Adrenal gland (tissue), 9 donors: ENCODE measurements at regions not wholly inside any gene's neighbourhood (a gene's known extent, or its start where the extent isn't known, plus 50 kb on each side); places are given as distances from the start of the nearest gene placed in this dataset.
"Not testable (repeated sequence)": the region's sequence is repeated elsewhere in the genome, so short reads cannot be mapped to it uniquely, and the experiment has no call there.

Experiments
- DNase-seq, 7 donors: peaks; one replicate each; pipeline ENCODE4 v3.0.0-alpha.2; 2019 to 2020
- H3K27ac ChIP-seq, 5 donors: fragments of 200-600 bp; sonication (generic) in 4 of 5; 1 replicate in 3 of 5; 2 replicates in 2 of 5; pipeline versions ENCODE4 v1.5.1 to v1.8.0; 2016 to 2020; ENCODE audit warnings: mild to moderate bottlenecking in 1 of 5
- H3K27me3 ChIP-seq: fragments of 200-600 bp; 2 replicates; pipeline ENCODE4 v1.8.0; 2021
- H3K36me3 ChIP-seq, 2 donors: fragments of 200-600 bp; replicated peaks in 1 of 2; 1 replicate in 1 of 2; 2 replicates in 1 of 2; pipeline versions ENCODE4 v1.5.1 to v1.8.0; 2018 to 2022
- H3K4me1 ChIP-seq, 2 donors: fragments of 200-600 bp; replicated peaks in 1 of 2; 1 replicate in 1 of 2; 2 replicates in 1 of 2; pipeline versions ENCODE4 v1.5.1 to v1.8.0; 2018 to 2021
- H3K4me3 ChIP-seq, 4 donors: fragments of 200-600 bp; sonication (generic) in 3 of 4; one replicate each; pipeline ENCODE4 v1.5.1; 2016 to 2018
- H3K9me3 ChIP-seq, 3 donors: fragments of 200-600 bp; sonication (generic) in 1 of 3; replicated peaks in 1 of 3; 1 replicate in 2 of 3; 2 replicates in 1 of 3; pipeline versions ENCODE4 v1.5.1 to v1.8.0; 2016 to 2021
- POLR2A ChIP-seq, 2 donors: fragments of 450-650 bp; IDR thresholded peaks; one replicate each; pipeline ENCODE4 v1.6.1; 2017; ENCODE audit warnings: antibody characterized with exemption in 2 of 2, mild to moderate bottlenecking in 2 of 2, moderate library complexity in 1 of 2
- WGBS, 4 donors: extraction: QIAGEN DNeasy Blood & Tissue Kit in 2 of 4; methylation state at CpG; one replicate each; pipeline versions ENCODE4 v1.1.5 to v1.1.7; 2013 to 2017; 5-methylcytosine and 5-hydroxymethylcytosine counted together
- intact Hi-C, 2 donors: fragments of 100-400 bp; cut with DNase I; formaldehyde crosslinking; loops; one replicate each; pipeline versions ENCODE4 v1.14.1 to v1.15.0; 2022 to 2023
- TF ChIP-seq, protein P1 (sequence below), 6 experiments: fragments of 450-650 bp in 4 of 6; fragments of 200-600 bp in 2 of 6; sonication (generic) in 1 of 6; IDR thresholded peaks; 1 replicate in 5 of 6; 2 replicates in 1 of 6; pipeline versions ENCODE4 v1.5.1 to v1.8.0; 2016 to 2021; ENCODE audit warnings: antibody characterized with exemption in 6 of 6, mild to moderate bottlenecking in 2 of 6, moderate library complexity in 1 of 6
- donor health status: healthy with polysubstance abuse.
- donor health status: Bipolar disorder and iron deficiency.
- donor health status: DM: yes; HTN: yes; CAD: no.
- donor health status: DM: no; HTN: no; CAD: no.
- donor health status: DM: no; HTN: no; CAD: no.

- Histone ChIP-seq H3K27me3 (no peaks in the 10 kb centered on the region), H3K4me1 (no peaks in the 10 kb centered on the region), H3K27ac (no peak overlapping the region), H3K36me3 (no peaks in the 10 kb centered on the region), H3K4me3 (no peak overlapping the region), H3K9me3 (no peaks in the 10 kb centered on the region)
- peak; percentile 55 to 81 (median 68) for DNase-seq
- no peak for TF ChIP-seq POLR2A (IDR thresholded peaks at IDR 0.05)
- TF ChIP-seq, protein P1, sequence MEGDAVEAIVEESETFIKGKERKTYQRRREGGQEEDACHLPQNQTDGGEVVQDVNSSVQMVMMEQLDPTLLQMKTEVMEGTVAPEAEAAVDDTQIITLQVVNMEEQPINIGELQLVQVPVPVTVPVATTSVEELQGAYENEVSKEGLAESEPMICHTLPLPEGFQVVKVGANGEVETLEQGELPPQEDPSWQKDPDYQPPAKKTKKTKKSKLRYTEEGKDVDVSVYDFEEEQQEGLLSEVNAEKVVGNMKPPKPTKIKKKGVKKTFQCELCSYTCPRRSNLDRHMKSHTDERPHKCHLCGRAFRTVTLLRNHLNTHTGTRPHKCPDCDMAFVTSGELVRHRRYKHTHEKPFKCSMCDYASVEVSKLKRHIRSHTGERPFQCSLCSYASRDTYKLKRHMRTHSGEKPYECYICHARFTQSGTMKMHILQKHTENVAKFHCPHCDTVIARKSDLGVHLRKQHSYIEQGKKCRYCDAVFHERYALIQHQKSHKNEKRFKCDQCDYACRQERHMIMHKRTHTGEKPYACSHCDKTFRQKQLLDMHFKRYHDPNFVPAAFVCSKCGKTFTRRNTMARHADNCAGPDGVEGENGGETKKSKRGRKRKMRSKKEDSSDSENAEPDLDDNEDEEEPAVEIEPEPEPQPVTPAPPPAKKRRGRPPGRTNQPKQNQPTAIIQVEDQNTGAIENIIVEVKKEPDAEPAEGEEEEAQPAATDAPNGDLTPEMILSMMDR (IDR thresholded peaks at IDR 0.05): no peak
- intact Hi-C loops: no loop called here
- WGBS, 4 donors: 55 to 66% (median 57%) methylated on average over 3 of the region's 3 CpGs
Measured at GRCh38 chr10:85124603-85125051, 796.2 kb downstream of the CCSER2 start.

DNA sequence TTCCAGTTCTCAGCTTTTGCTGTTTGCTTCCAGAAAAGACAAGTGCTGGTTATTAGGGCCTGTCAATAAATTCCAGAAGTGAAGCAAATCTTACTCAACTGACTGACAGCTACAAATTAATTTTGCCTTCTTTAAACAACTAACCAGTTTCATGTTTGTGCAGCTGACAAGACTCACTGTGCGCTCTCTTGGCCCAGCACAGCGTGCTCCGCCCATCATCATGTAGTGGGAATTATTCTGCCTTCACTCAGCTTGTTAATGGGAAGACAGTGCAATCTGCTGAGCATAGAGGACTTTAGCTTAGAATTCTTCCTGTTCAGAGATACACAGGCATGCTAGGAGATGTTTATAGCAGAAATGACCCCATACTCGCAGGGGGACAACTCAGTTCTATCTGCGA is 808.9 kb downstream of the CCSER2 start:
- Histone ChIP-seq H3K36me3 (no peaks in the 10 kb centered on the region), H3K4me1 (no peaks in the 10 kb centered on the region), H3K4me3 (no peak overlapping the region), H3K27ac (no peak overlapping the region), H3K27me3 (no peaks in the 10 kb centered on the region), H3K9me3 (no peaks in the 10 kb centered on the region)
- intact Hi-C loops: no loop called here
- TF ChIP-seq POLR2A (IDR thresholded peaks at IDR 0.05): no peak
- TF ChIP-seq, protein P1 (IDR thresholded peaks at IDR 0.05): no peak
- DNase-seq: no peak
- WGBS, 4 donors: 84 to 92% (median 87%) methylated on average over 5 of the region's 5 CpGs

- H3K27ac ChIP-seq: no peak overlapping the region
- H3K9me3 ChIP-seq: no peaks in the 10 kb centered on the region
- intact Hi-C loops: no loop called here
- H3K36me3 ChIP-seq: no peaks in the 10 kb centered on the region
- H3K4me3 ChIP-seq: no peak overlapping the region
- DNase-seq: no peak
- H3K27me3 ChIP-seq: no peaks in the 10 kb centered on the region
- no peaks in the 10 kb centered on the region for H3K4me1 ChIP-seq
- 89 to 94% (median 92%) methylated on average over 5 of the region's 5 CpGs for WGBS, 4 donors
- TF ChIP-seq, protein P1 (IDR thresholded peaks at IDR 0.05): no peak
- TF ChIP-seq POLR2A (IDR thresholded peaks at IDR 0.05): no peak
Measured at GRCh38 chr10:85138046-85138445, 809.7 kb downstream of the CCSER2 start.

DNA sequence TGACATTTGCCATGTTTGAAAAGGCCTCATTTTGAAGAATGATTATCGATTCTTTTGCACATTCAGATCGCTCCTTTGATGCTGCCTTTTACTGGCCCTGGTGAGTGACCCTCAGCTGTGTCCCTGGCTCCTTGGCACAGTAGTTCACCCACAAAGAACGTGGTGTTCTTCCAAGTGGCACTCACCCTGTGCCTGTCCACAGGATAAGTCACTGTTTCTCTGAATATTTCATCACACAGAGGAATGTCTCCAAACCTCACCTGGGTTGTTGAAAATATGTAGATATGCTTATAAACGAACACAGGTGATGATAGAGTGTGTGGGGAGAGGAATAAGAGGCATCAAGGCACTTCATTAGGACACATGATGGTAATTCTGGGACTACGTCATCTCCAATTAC is 810.7 kb downstream of the CCSER2 start:
- Histone ChIP-seq H3K9me3 (no peaks in the 10 kb centered on the region), H3K36me3 (no peaks in the 10 kb centered on the region), H3K27me3 (no peaks in the 10 kb centered on the region), H3K4me3 (no peak overlapping the region), H3K27ac (no peak overlapping the region), H3K4me1 (no peaks in the 10 kb centered on the region)
- WGBS, 4 donors: 61 to 70% (median 65%) methylated on average over 5 of the region's 5 CpGs
- TF ChIP-seq, protein P1 (IDR thresholded peaks at IDR 0.05): no peak
- TF ChIP-seq POLR2A (IDR thresholded peaks at IDR 0.05): no peak
- intact Hi-C loops: no loop called here
- no peak for DNase-seq

DNA sequence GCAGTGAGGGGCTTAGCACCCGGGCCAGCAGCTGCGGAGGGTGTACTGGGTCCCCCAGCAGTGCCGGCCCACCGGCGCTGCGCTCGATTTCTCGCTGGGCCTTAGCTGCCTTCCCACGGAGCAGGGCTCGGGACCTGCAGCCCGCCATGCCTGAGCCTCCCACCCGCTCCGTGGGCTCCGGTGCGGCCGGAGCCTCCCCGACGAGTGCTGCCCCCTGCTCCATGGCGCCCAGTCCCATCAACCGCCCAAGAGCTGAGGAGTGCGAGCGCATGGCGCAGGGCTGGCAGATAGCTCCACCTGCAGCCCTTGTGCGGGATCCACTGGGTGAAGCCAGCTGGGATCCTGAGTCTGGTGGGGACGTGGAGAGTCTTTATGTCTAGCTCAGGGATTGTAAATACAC is 813.1 kb downstream of the CCSER2 start:
- H3K9me3 ChIP-seq, intact Hi-C loops, H3K4me3 ChIP-seq, H3K27me3 ChIP-seq, DNase-seq, H3K36me3 ChIP-seq, H3K4me1 ChIP-seq, H3K27ac ChIP-seq: not testable (repeated sequence)
- 93 to 95% (median 94%) methylated on average over 12 to 25 of the region's 25 CpGs for WGBS, 4 donors
